DND-41 (cell line): ENCODE measurements at regions not wholly inside any gene's neighbourhood (a gene's known extent, or its start where the extent isn't known, plus 50 kb on each side); places are given as distances from the start of the nearest gene placed in this dataset.
"Not testable (repeated sequence)": the region's sequence is repeated elsewhere in the genome, so short reads cannot be mapped to it uniquely, and the experiment has no call there.

Experiments used
- ATAC-seq: fragments of 200-7000 bp; cut with Tn5 transposase; 3 replicates; pipeline ENCODE4 v1.9.1; 2021; ENCODE audit warnings: low read depth; ENCODE audit not compliant: insufficient read depth
- DNase-seq: peaks from one replicate; pipeline ENCODE4 v3.0.0-alpha.2; 2020
- H2AFZ ChIP-seq: 2 replicates; pipeline ENCODE4 v1.6.0; 2012; ENCODE audit warnings: low read depth, low read length
- H3K27ac ChIP-seq: 2 replicates; pipeline ENCODE4 v1.5.1; 2012; ENCODE audit warnings: low read length, inconsistent platforms
- H3K27me3 ChIP-seq: fragments of 200-600 bp; sonication (generic); 2 replicates; pipeline ENCODE4 v1.6.0; 2012; ENCODE audit warnings: low read length, mild to moderate bottlenecking, inconsistent platforms; ENCODE audit not compliant: insufficient read depth, poor library complexity
- H3K36me3 ChIP-seq: 2 replicates; pipeline ENCODE4 v1.5.1; 2012; ENCODE audit warnings: low read length, inconsistent platforms; ENCODE audit not compliant: insufficient read depth
- H3K4me1 ChIP-seq: 2 replicates; pipeline ENCODE4 v1.5.1; 2012; ENCODE audit warnings: mild to moderate bottlenecking, low read length; ENCODE audit not compliant: insufficient read depth
- H3K4me2 ChIP-seq: 2 replicates; pipeline ENCODE4 v1.6.0; 2012; ENCODE audit warnings: mild to moderate bottlenecking, moderate library complexity, low read length, inconsistent platforms; ENCODE audit not compliant: insufficient read depth
- H3K4me3 ChIP-seq, 2 experiments: fragments of 200-600 bp in 1 of 2; shearing (Covaris generic) in 1 of 2; 2 replicates each; pipeline ENCODE4 v1.5.1; 2012 to 2016; ENCODE audit warnings: inconsistent platforms in 2 of 2, low read length in 2 of 2, mild to moderate bottlenecking in 2 of 2, low read depth in 1 of 2, moderate library complexity in 1 of 2
- H3K79me2 ChIP-seq: 2 replicates; pipeline ENCODE4 v1.6.0; 2012; ENCODE audit warnings: low read length, inconsistent platforms; ENCODE audit not compliant: insufficient read depth
- H3K9ac ChIP-seq: 2 replicates; pipeline ENCODE4 v1.6.0; 2012; ENCODE audit warnings: low read depth, mild to moderate bottlenecking, inconsistent platforms, low read length, moderate library complexity
- H3K9me3 ChIP-seq: 2 replicates; pipeline ENCODE4 v1.5.1; 2012; ENCODE audit warnings: low read length, moderate library complexity, mild to moderate bottlenecking, inconsistent platforms; ENCODE audit not compliant: insufficient read depth, severe bottlenecking
- H4K20me1 ChIP-seq: 2 replicates; pipeline ENCODE4 v1.6.0; 2012; ENCODE audit warnings: low read length; ENCODE audit not compliant: insufficient read depth
- CTCF ChIP-seq: IDR thresholded peaks from 2 replicates; pipeline ENCODE4 v1.5.1; 2012; ENCODE audit warnings: borderline replicate concordance, low read length, moderate library complexity, mild to moderate bottlenecking; ENCODE audit not compliant: poor library complexity, severe bottlenecking; ENCODE audit errors: extremely low read depth
- EZH2 ChIP-seq: IDR thresholded peaks from 3 replicates; pipeline ENCODE4 v1.6.1; 2012; ENCODE audit warnings: borderline replicate concordance, low read depth, mild to moderate bottlenecking, moderate library complexity, low read length, inconsistent platforms; ENCODE audit not compliant: severe bottlenecking

- Histone ChIP-seq H3K27me3 (no peaks in the 10 kb centered on the region), H3K9me3 (no peaks in the 10 kb centered on the region), H3K4me3 (no peak overlapping the region; a peak in 1 of 4 replicates), H3K9ac (no peak overlapping the region), H3K27ac (no peak overlapping the region), H3K79me2 (no peaks in the 10 kb centered on the region), H4K20me1 (no peaks in the 10 kb centered on the region), H3K4me2 (peak overlapping the region; percentile 56; the same call in 1 of the 2 replicates), H3K4me1 (peaks cover 11% of the 10 kb centered on the region), H3K36me3 (no peaks in the 10 kb centered on the region), H2AFZ (peak overlapping the region; percentile 42)
- ATAC-seq (peak; percentile 48; the same call in 2 of the 3 replicates), DNase-seq (no peak)
- TF ChIP-seq CTCF (no peak), EZH2 (no peak)
These were observed 785.0 kb downstream of the NR4A2 start for GRCh38 chr2:155547571-155547970.

GRCh38 chr2:155546721-155547555 is 785.6 kb downstream of the NR4A2 start:
- Histone ChIP-seq H3K9me3 (no peaks in the 10 kb centered on the region), H3K9ac (no peak overlapping the region), H3K36me3 (no peaks in the 10 kb centered on the region), H3K4me3 (peak overlapping the region in 1 of 2 experiments; percentile 18; a peak in 1 of 4 replicates), H3K27ac (no peak overlapping the region), H4K20me1 (no peaks in the 10 kb centered on the region), H3K4me2 (peak overlapping the region; percentile 56; the same call in 1 of the 2 replicates), H3K4me1 (peaks cover 11% of the 10 kb centered on the region), H3K27me3 (no peaks in the 10 kb centered on the region), H3K79me2 (no peaks in the 10 kb centered on the region), H2AFZ (peak overlapping the region; percentile 59)
- no peak for DNase-seq
- TF ChIP-seq EZH2 = no peak
- no peak for TF ChIP-seq CTCF
- peak; percentile 83 for ATAC-seq

DNA sequence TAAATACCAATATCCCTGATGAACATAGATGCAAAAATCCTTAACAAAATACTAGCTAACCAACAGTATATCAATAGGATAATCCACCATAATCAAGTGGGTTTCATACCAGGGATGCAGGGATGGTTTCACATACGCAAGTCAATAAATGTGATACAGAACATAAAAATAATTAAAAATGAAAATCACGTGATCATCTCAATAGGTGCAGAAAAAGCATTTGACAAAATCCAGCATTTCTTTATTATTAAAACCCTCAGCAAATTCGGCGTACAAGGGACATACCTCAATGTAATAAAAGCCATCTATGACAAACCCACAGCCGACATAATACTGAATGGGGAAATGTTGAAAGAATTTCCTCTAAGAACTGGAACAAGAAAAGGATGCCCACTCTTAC is 793.5 kb downstream of the NR4A2 start:
- not testable (repeated sequence) for H3K9ac ChIP-seq, H3K4me1 ChIP-seq, H3K27ac ChIP-seq, H4K20me1 ChIP-seq, H3K36me3 ChIP-seq, H3K4me3 ChIP-seq, DNase-seq, H3K4me2 ChIP-seq, ATAC-seq, H3K79me2 ChIP-seq, H3K27me3 ChIP-seq, H3K9me3 ChIP-seq, H2AFZ ChIP-seq

- no peaks in the 10 kb centered on the region for H3K4me1 ChIP-seq
- no peak overlapping the region for H3K4me3 ChIP-seq
- no peaks in the 10 kb centered on the region for H3K9me3 ChIP-seq
- H3K9ac ChIP-seq = no peak overlapping the region
- no peaks in the 10 kb centered on the region for H3K79me2 ChIP-seq
- no peaks in the 10 kb centered on the region for H3K27me3 ChIP-seq
- H3K36me3 ChIP-seq = no peaks in the 10 kb centered on the region
- H3K4me2 ChIP-seq = no peak overlapping the region
- DNase-seq (no peak), ATAC-seq (no peak)
- no peak overlapping the region for H2AFZ ChIP-seq
- no peaks in the 10 kb centered on the region for H4K20me1 ChIP-seq
- H3K27ac ChIP-seq = no peak overlapping the region
- TF ChIP-seq CTCF (no peak), EZH2 (no peak)
These were observed 804.5 kb downstream of the NR4A2 start for GRCh38 chr2:155528034-155528433.
